ENCODE measurements at regions not wholly inside any gene's neighbourhood (a gene's known extent, or its start where the extent isn't known, plus 50 kb on each side); places are given as distances from the start of the nearest gene placed in this dataset.

GRCh38 chr17:5781236-5781927 is 197.1 kb upstream of the NLRP1 start:
- H2BK120ac ChIP-seq (ENCODE audit: low read depth, low read length, poor library complexity, severe bottlenecking): no peak overlapping the region
- no peak overlapping the region for H4K91ac ChIP-seq (ENCODE audit: insufficient read length, low read depth, low read length)
- Mint-ChIP-seq H3K27ac (no peak overlapping the region), H3K36me3 (ENCODE audit: insufficient read depth in 1 of 3, low read depth in 3 of 3) (peaks cover 0 to 13% (median 3%) of the 10 kb centered on the region in 3 experiments; a peak in 6 of 7 replicates), H3K4me1 (peaks cover 5 to 7% of the 10 kb centered on the region in 2 experiments), H3K9me3 (peaks cover 11 to 12% of the 10 kb centered on the region in 2 experiments; a peak in 4 of 5 replicates), H3K4me3 (no peak overlapping the region), H3K27me3 (ENCODE audit: low read depth) (no peaks in the 10 kb centered on the region; the same call in 1 of the 2 replicates)
- no peaks in the 10 kb centered on the region; the same call in 1 of the 2 replicates for H3K4me1 ChIP-seq (ENCODE audit: insufficient read depth, low read length)
- H3K4me2 ChIP-seq (ENCODE audit: insufficient read depth, insufficient read length, low read length): no peak overlapping the region
- H2BK20ac ChIP-seq (ENCODE audit: low read depth, low read length, poor library complexity, severe bottlenecking): no peak overlapping the region
- no peak for DNase-seq
- no peak overlapping the region for H4K8ac ChIP-seq (replicated peaks; ENCODE audit: insufficient read length, low read depth, low read length)
- H2BK12ac ChIP-seq (ENCODE audit: insufficient read length, low read depth, low read length): no peak overlapping the region
- no peak overlapping the region for H2BK15ac ChIP-seq (ENCODE audit: low read depth, low read length)
- no peaks in the 10 kb centered on the region for H4K20me1 ChIP-seq (ENCODE audit: control insufficient read depth, insufficient read depth, insufficient read length)
- H3K79me1 ChIP-seq (ENCODE audit: insufficient read depth, low read depth, low read length, poor library complexity, severe bottlenecking): no peaks in the 10 kb centered on the region
- no CpG with 5 or more reads among the region's 13 CpGs for WGBS (ENCODE audit: extremely low coverage, insufficient read length, low lambda C conversion rate)
- H4K5ac ChIP-seq (ENCODE audit: insufficient read length, low read depth, low read length): no peak overlapping the region
- H3K4ac ChIP-seq (ENCODE audit: low read depth, low read length): no peak overlapping the region
- no peaks in the 10 kb centered on the region for H3K79me2 ChIP-seq (ENCODE audit: insufficient read depth, low read length)
- H3K27me3 ChIP-seq (ENCODE audit: insufficient read depth, low read length): no peaks in the 10 kb centered on the region
- H3K23ac ChIP-seq (ENCODE audit: insufficient read length, low read depth, low read length): no peak overlapping the region
- H2BK5ac ChIP-seq (ENCODE audit: insufficient read length, low read length): no peak overlapping the region
- H3K23me2 ChIP-seq (ENCODE audit: insufficient read length, low read depth, low read length, poor library complexity, severe bottlenecking): no peaks in the 10 kb centered on the region
- H3K56ac ChIP-seq (ENCODE audit: insufficient read length, low read depth, low read length): no peak overlapping the region
- no peak overlapping the region for H3K18ac ChIP-seq (ENCODE audit: insufficient read length, low read depth, low read length)
- no peak overlapping the region for H3T11ph ChIP-seq (ENCODE audit: low read length)
- H3K14ac ChIP-seq (ENCODE audit: insufficient read depth, low read length): no peak overlapping the region
- no peak overlapping the region for H3K27ac ChIP-seq (ENCODE audit: insufficient read length, low read depth, low read length)
- TF ChIP-seq CTCF (conservative IDR thresholded peaks at IDR 0.05): no peak
- H3K9ac ChIP-seq (ENCODE audit: extremely low read depth, insufficient read length, low read length): no peak overlapping the region
- H2AFZ ChIP-seq (ENCODE audit: low read length): no peak overlapping the region
- H3K9me3 ChIP-seq (ENCODE audit: control insufficient read depth, low read depth, low read length): no peaks in the 10 kb centered on the region
- H2AK5ac ChIP-seq (ENCODE audit: insufficient read length, low read length): no peak overlapping the region
